ENCODE measurements at regions not wholly inside any gene's neighbourhood (a gene's known extent, or its start where the extent isn't known, plus 50 kb on each side); places are given as distances from the start of the nearest gene placed in this dataset.
"Not testable (repeated sequence)": the region's sequence is repeated elsewhere in the genome, so short reads cannot be mapped to it uniquely, and the experiment has no call there.

GRCh38 chr13:39835253-39835652, 179.8 kb downstream of the COG6 start:
- H3K4me1 ChIP-seq = no peaks in the 10 kb centered on the region
- intact Hi-C loops (cut with micrococcal nuclease; ENCODE audit: unreplicated experiment) = no loop called here
- DNase-seq = no peak
- Mint-ChIP-seq H3K9me3 (ENCODE audit: unreplicated experiment) (no peaks in the 10 kb centered on the region), H3K4me3 (ENCODE audit: unreplicated experiment) (no peak overlapping the region), H3K36me3 (ENCODE audit: insufficient read depth, unreplicated experiment) (no peaks in the 10 kb centered on the region), H3K27ac (ENCODE audit: unreplicated experiment) (no peak overlapping the region), H3K4me1 (ENCODE audit: low read depth, unreplicated experiment) (no peaks in the 10 kb centered on the region), H3K27me3 (ENCODE audit: insufficient read depth, unreplicated experiment) (peaks cover 10% of the 10 kb centered on the region)
- H3K27me3 ChIP-seq (replicated peaks; ENCODE audit: control insufficient read depth, insufficient read depth, low read length) = no peaks in the 10 kb centered on the region
- no peaks in the 10 kb centered on the region for H3K36me3 ChIP-seq (ENCODE audit: control insufficient read depth, insufficient read depth, low read length)
- ChIA-PET POLR2A (no interaction called here), CTCF (no interaction called here)
- BruUV-seq (replicated peaks) = no TSS peak
- H3K9me3 ChIP-seq = no peaks in the 10 kb centered on the region
- H3K4me3 ChIP-seq (ENCODE audit: low read depth, low read length) = no peak overlapping the region
- no peak for TF ChIP-seq CTCF (IDR thresholded peaks at IDR 0.05; ENCODE audit: insufficient read depth in 1 of 2, low read depth in 1 of 2, low read length in 1 of 2, severe bottlenecking in 1 of 2, unreplicated experiment in 1 of 2)

GRCh38 chr13:39836038-39836437, 180.6 kb downstream of the COG6 start:
- no peak for TF ChIP-seq CTCF (IDR thresholded peaks at IDR 0.05; ENCODE audit: insufficient read depth in 1 of 2, low read depth in 1 of 2, low read length in 1 of 2, severe bottlenecking in 1 of 2, unreplicated experiment in 1 of 2)
- H3K36me3 Mint-ChIP-seq (ENCODE audit: insufficient read depth, unreplicated experiment) = no peaks in the 10 kb centered on the region
- BruUV-seq (replicated peaks) = no TSS peak
- H3K9me3 Mint-ChIP-seq (ENCODE audit: unreplicated experiment) = no peaks in the 10 kb centered on the region
- intact Hi-C loops (cut with micrococcal nuclease; ENCODE audit: unreplicated experiment) = no loop called here
- no peaks in the 10 kb centered on the region for H3K4me1 Mint-ChIP-seq (ENCODE audit: low read depth, unreplicated experiment)
- Histone ChIP-seq H3K4me1 (no peaks in the 10 kb centered on the region), H3K36me3 (ENCODE audit: control insufficient read depth, insufficient read depth, low read length) (no peaks in the 10 kb centered on the region), H3K9me3 (no peaks in the 10 kb centered on the region), H3K4me3 (ENCODE audit: low read depth, low read length) (no peak overlapping the region), H3K27me3 (replicated peaks; ENCODE audit: control insufficient read depth, insufficient read depth, low read length) (no peaks in the 10 kb centered on the region)
- ChIA-PET POLR2A (no interaction called here), CTCF (no interaction called here)
- H3K27ac Mint-ChIP-seq (ENCODE audit: unreplicated experiment) = no peak overlapping the region
- DNase-seq = no peak
- H3K4me3 Mint-ChIP-seq (ENCODE audit: unreplicated experiment) = no peak overlapping the region
- peaks cover 9% of the 10 kb centered on the region for H3K27me3 Mint-ChIP-seq (ENCODE audit: insufficient read depth, unreplicated experiment)

GRCh38 chr13:39837866-39838265, 182.4 kb downstream of the COG6 start:
- H3K36me3 ChIP-seq (ENCODE audit: control insufficient read depth, insufficient read depth, low read length); POLR2A ChIA-PET; H3K9me3 ChIP-seq; intact Hi-C loops (cut with micrococcal nuclease; ENCODE audit: unreplicated experiment); H3K4me3 Mint-ChIP-seq (ENCODE audit: unreplicated experiment); H3K9me3 Mint-ChIP-seq (ENCODE audit: unreplicated experiment); H3K27ac Mint-ChIP-seq (ENCODE audit: unreplicated experiment); H3K4me3 ChIP-seq (ENCODE audit: low read depth, low read length); H3K27me3 ChIP-seq (replicated peaks; ENCODE audit: control insufficient read depth, insufficient read depth, low read length); H3K4me1 ChIP-seq; H3K27me3 Mint-ChIP-seq (ENCODE audit: insufficient read depth, unreplicated experiment); CTCF ChIA-PET; H3K4me1 Mint-ChIP-seq (ENCODE audit: low read depth, unreplicated experiment); BruUV-seq (replicated peaks); DNase-seq; H3K36me3 Mint-ChIP-seq (ENCODE audit: insufficient read depth, unreplicated experiment): not testable (repeated sequence)

- peaks cover 5% of the 10 kb centered on the region for H3K27me3 Mint-ChIP-seq (ENCODE audit: insufficient read depth, unreplicated experiment)
- no peaks in the 10 kb centered on the region for H3K36me3 Mint-ChIP-seq (ENCODE audit: insufficient read depth, unreplicated experiment)
- intact Hi-C loops (cut with micrococcal nuclease; ENCODE audit: unreplicated experiment) = no loop called here
Measured at GRCh38 chr13:39840201-39840600, 184.7 kb downstream of the COG6 start.

More at GRCh38 chr13:39840201-39840600, 184.7 kb downstream of the COG6 start:
- no peak for TF ChIP-seq CTCF (IDR thresholded peaks at IDR 0.05; ENCODE audit: insufficient read depth in 1 of 2, low read depth in 1 of 2, low read length in 1 of 2, severe bottlenecking in 1 of 2, unreplicated experiment in 1 of 2)
- ChIA-PET POLR2A (no interaction called here), CTCF (no interaction called here)
- Histone ChIP-seq H3K36me3 (ENCODE audit: control insufficient read depth, insufficient read depth, low read length) (no peaks in the 10 kb centered on the region), H3K4me3 (ENCODE audit: low read depth, low read length) (no peak overlapping the region), H3K27me3 (replicated peaks; ENCODE audit: control insufficient read depth, insufficient read depth, low read length) (no peaks in the 10 kb centered on the region), H3K9me3 (no peaks in the 10 kb centered on the region), H3K4me1 (no peaks in the 10 kb centered on the region)
- H3K4me1 Mint-ChIP-seq (ENCODE audit: low read depth, unreplicated experiment) = no peaks in the 10 kb centered on the region
- H3K27ac Mint-ChIP-seq (ENCODE audit: unreplicated experiment) = no peak overlapping the region
- H3K4me3 Mint-ChIP-seq (ENCODE audit: unreplicated experiment) = no peak overlapping the region
- BruUV-seq (replicated peaks) = no TSS peak
- DNase-seq = no peak
- no peaks in the 10 kb centered on the region for H3K9me3 Mint-ChIP-seq (ENCODE audit: unreplicated experiment)

Data from Caco-2 (cell line).